ENCODE measurements at regions not wholly inside any gene's neighbourhood (a gene's known extent, or its start where the extent isn't known, plus 50 kb on each side); places are given as distances from the start of the nearest gene placed in this dataset.

DNA sequence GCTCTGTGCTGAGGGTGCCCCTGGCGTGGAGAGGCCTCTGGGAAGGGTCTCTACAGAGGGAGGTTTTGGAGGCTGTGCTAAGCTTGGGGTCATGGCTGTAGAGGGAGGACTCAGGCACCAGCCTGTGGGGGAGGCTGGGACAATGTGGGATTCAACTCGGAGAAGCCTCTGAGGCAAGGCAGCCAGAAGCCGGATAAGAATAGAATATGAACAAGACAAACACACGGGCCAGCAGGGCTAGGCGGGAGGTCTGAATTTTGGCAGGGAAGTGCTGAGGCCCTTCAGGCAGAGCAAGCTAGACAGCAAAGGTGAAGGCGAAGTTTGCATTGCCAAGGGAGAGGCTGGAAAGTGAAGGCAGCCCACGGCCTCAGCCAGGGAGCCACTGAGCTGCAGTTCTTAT lies 612.1 kb upstream of the NR2F2 start:
- TF ChIP-seq POLR2AphosphoS5 (IDR thresholded peaks at IDR 0.05; ENCODE audit: low read depth, low read length) (no peak), TAF1 (IDR thresholded peaks at IDR 0.05; ENCODE audit: borderline replicate concordance, insufficient read depth, low read length) (no peak)

Measured in PFSK-1 (cell line).